ENCODE measurements at regions not wholly inside any gene's neighbourhood (a gene's known extent, or its start where the extent isn't known, plus 50 kb on each side); places are given as distances from the start of the nearest gene placed in this dataset.
"Not testable (repeated sequence)": the region's sequence is repeated elsewhere in the genome, so short reads cannot be mapped to it uniquely, and the experiment has no call there.

GRCh38 chr4:147292604-147293313 lies 188.1 kb upstream of the EDNRA start:
- not testable (repeated sequence) for H3K27ac ChIP-seq (ENCODE audit: low read length); H3K4me2 ChIP-seq (ENCODE audit: low read depth, low read length, poor library complexity, severe bottlenecking); H3K9me2 ChIP-seq (replicated peaks; ENCODE audit: insufficient read depth, low read length); H3K9ac ChIP-seq (ENCODE audit: low read length); H4K20me1 ChIP-seq (ENCODE audit: insufficient read depth, low read depth, low read length); DNase-seq; H3K9me3 ChIP-seq (ENCODE audit: low read length); H2AFZ ChIP-seq (ENCODE audit: low read length); H3K36me3 ChIP-seq (ENCODE audit: insufficient read depth, low read length); H3K4me3 ChIP-seq (ENCODE audit: low read length); H3K79me2 ChIP-seq (ENCODE audit: low read length); H3K4me1 ChIP-seq (ENCODE audit: low read length); H3K27me3 ChIP-seq (ENCODE audit: low read length)

- not testable (repeated sequence) for H3K79me2 ChIP-seq (ENCODE audit: low read length); H4K20me1 ChIP-seq (ENCODE audit: insufficient read depth, low read depth, low read length); H3K9me2 ChIP-seq (replicated peaks; ENCODE audit: insufficient read depth, low read length); H3K9me3 ChIP-seq (ENCODE audit: low read length); H2AFZ ChIP-seq (ENCODE audit: low read length); H3K4me1 ChIP-seq (ENCODE audit: low read length); H3K4me3 ChIP-seq (ENCODE audit: low read length); H3K4me2 ChIP-seq (ENCODE audit: low read depth, low read length, poor library complexity, severe bottlenecking); H3K27me3 ChIP-seq (ENCODE audit: low read length); H3K9ac ChIP-seq (ENCODE audit: low read length); H3K27ac ChIP-seq (ENCODE audit: low read length); DNase-seq; H3K36me3 ChIP-seq (ENCODE audit: insufficient read depth, low read length)
These were observed 187.6 kb upstream of the EDNRA start for GRCh38 chr4:147293314-147293677.

- no peak for DNase-seq
- Histone ChIP-seq H3K79me2 (ENCODE audit: low read length) (no peaks in the 10 kb centered on the region), H3K4me3 (ENCODE audit: low read length) (no peak overlapping the region), H3K36me3 (ENCODE audit: insufficient read depth, low read length) (no peaks in the 10 kb centered on the region), H3K4me2 (ENCODE audit: low read depth, low read length, poor library complexity, severe bottlenecking) (no peak overlapping the region), H3K9me2 (replicated peaks; ENCODE audit: insufficient read depth, low read length) (no peaks in the 10 kb centered on the region), H3K27me3 (ENCODE audit: low read length) (peaks cover 3% of the 10 kb centered on the region; the same call in 1 of the 2 replicates), H4K20me1 (ENCODE audit: insufficient read depth, low read depth, low read length) (no peaks in the 10 kb centered on the region), H3K9me3 (ENCODE audit: low read length) (no peaks in the 10 kb centered on the region), H3K9ac (ENCODE audit: low read length) (no peak overlapping the region), H2AFZ (ENCODE audit: low read length) (no peak overlapping the region), H3K4me1 (ENCODE audit: low read length) (no peaks in the 10 kb centered on the region), H3K27ac (ENCODE audit: low read length) (no peak overlapping the region)
These were observed 181.7 kb upstream of the EDNRA start for GRCh38 chr4:147299205-147299604.

GRCh38 chr4:147303174-147303872 lies 177.6 kb upstream of the EDNRA start:
- no peaks in the 10 kb centered on the region for H3K36me3 ChIP-seq (ENCODE audit: insufficient read depth, low read length)
- H3K27ac ChIP-seq (ENCODE audit: low read length), result no peak overlapping the region
- peak; percentile 10 for DNase-seq
- H3K4me3 ChIP-seq (ENCODE audit: low read length), result no peak overlapping the region
- no peaks in the 10 kb centered on the region for H3K9me2 ChIP-seq (replicated peaks; ENCODE audit: insufficient read depth, low read length)
- H3K9ac ChIP-seq (ENCODE audit: low read length), result no peak overlapping the region
- no peaks in the 10 kb centered on the region for H4K20me1 ChIP-seq (ENCODE audit: insufficient read depth, low read depth, low read length)
- H2AFZ ChIP-seq (ENCODE audit: low read length), result no peak overlapping the region
- no peaks in the 10 kb centered on the region for H3K4me1 ChIP-seq (ENCODE audit: low read length)
- H3K4me2 ChIP-seq (ENCODE audit: low read depth, low read length, poor library complexity, severe bottlenecking), result no peak overlapping the region
- H3K9me3 ChIP-seq (ENCODE audit: low read length), result no peaks in the 10 kb centered on the region
- H3K27me3 ChIP-seq (ENCODE audit: low read length), result peaks cover 3% of the 10 kb centered on the region; the same call in 1 of the 2 replicates
- no peaks in the 10 kb centered on the region for H3K79me2 ChIP-seq (ENCODE audit: low read length)

GRCh38 chr4:147303873-147304229 lies 177.0 kb upstream of the EDNRA start:
- Histone ChIP-seq H3K36me3 (ENCODE audit: insufficient read depth, low read length) (no peaks in the 10 kb centered on the region), H3K9ac (ENCODE audit: low read length) (no peak overlapping the region), H3K27ac (ENCODE audit: low read length) (no peak overlapping the region), H4K20me1 (ENCODE audit: insufficient read depth, low read depth, low read length) (no peaks in the 10 kb centered on the region), H3K79me2 (ENCODE audit: low read length) (no peaks in the 10 kb centered on the region), H3K4me3 (ENCODE audit: low read length) (no peak overlapping the region), H3K4me2 (ENCODE audit: low read depth, low read length, poor library complexity, severe bottlenecking) (no peak overlapping the region), H3K9me3 (ENCODE audit: low read length) (no peaks in the 10 kb centered on the region), H3K27me3 (ENCODE audit: low read length) (peaks cover 3% of the 10 kb centered on the region; the same call in 1 of the 2 replicates), H3K4me1 (ENCODE audit: low read length) (no peaks in the 10 kb centered on the region), H2AFZ (ENCODE audit: low read length) (no peak overlapping the region), H3K9me2 (replicated peaks; ENCODE audit: insufficient read depth, low read length) (no peaks in the 10 kb centered on the region)
- DNase-seq, result no peak

GRCh38 chr4:147307896-147308674 lies 172.8 kb upstream of the EDNRA start:
- no peaks in the 10 kb centered on the region for H3K36me3 ChIP-seq (ENCODE audit: insufficient read depth, low read length)
- no peak overlapping the region for H3K4me2 ChIP-seq (ENCODE audit: low read depth, low read length, poor library complexity, severe bottlenecking)
- no peak for DNase-seq
- no peak overlapping the region for H3K4me3 ChIP-seq (ENCODE audit: low read length)
- H3K79me2 ChIP-seq (ENCODE audit: low read length), result no peaks in the 10 kb centered on the region
- no peaks in the 10 kb centered on the region for H3K27me3 ChIP-seq (ENCODE audit: low read length)
- H4K20me1 ChIP-seq (ENCODE audit: insufficient read depth, low read depth, low read length), result no peaks in the 10 kb centered on the region
- no peaks in the 10 kb centered on the region for H3K9me2 ChIP-seq (replicated peaks; ENCODE audit: insufficient read depth, low read length)
- no peak overlapping the region for H3K9ac ChIP-seq (ENCODE audit: low read length)
- no peak overlapping the region for H3K27ac ChIP-seq (ENCODE audit: low read length)
- no peaks in the 10 kb centered on the region for H3K4me1 ChIP-seq (ENCODE audit: low read length)
- no peak overlapping the region for H2AFZ ChIP-seq (ENCODE audit: low read length)
- H3K9me3 ChIP-seq (ENCODE audit: low read length), result no peaks in the 10 kb centered on the region

GRCh38 chr4:147309434-147309833 lies 171.5 kb upstream of the EDNRA start:
- no peaks in the 10 kb centered on the region for H3K4me1 ChIP-seq (ENCODE audit: low read length)
- no peaks in the 10 kb centered on the region for H4K20me1 ChIP-seq (ENCODE audit: insufficient read depth, low read depth, low read length)
- no peaks in the 10 kb centered on the region for H3K27me3 ChIP-seq (ENCODE audit: low read length)
- H3K4me3 ChIP-seq (ENCODE audit: low read length), result no peak overlapping the region
- no peak for DNase-seq
- no peaks in the 10 kb centered on the region for H3K36me3 ChIP-seq (ENCODE audit: insufficient read depth, low read length)
- H3K9me3 ChIP-seq (ENCODE audit: low read length), result no peaks in the 10 kb centered on the region
- H3K27ac ChIP-seq (ENCODE audit: low read length), result no peak overlapping the region
- H2AFZ ChIP-seq (ENCODE audit: low read length), result no peak overlapping the region
- H3K79me2 ChIP-seq (ENCODE audit: low read length), result no peaks in the 10 kb centered on the region
- no peaks in the 10 kb centered on the region for H3K9me2 ChIP-seq (replicated peaks; ENCODE audit: insufficient read depth, low read length)
- H3K4me2 ChIP-seq (ENCODE audit: low read depth, low read length, poor library complexity, severe bottlenecking), result no peak overlapping the region
- H3K9ac ChIP-seq (ENCODE audit: low read length), result no peak overlapping the region

- DNase-seq, result no peak
- H4K20me1 ChIP-seq (ENCODE audit: insufficient read depth, low read depth, low read length), result no peaks in the 10 kb centered on the region
- no peaks in the 10 kb centered on the region for H3K4me1 ChIP-seq (ENCODE audit: low read length)
- no peaks in the 10 kb centered on the region for H3K36me3 ChIP-seq (ENCODE audit: insufficient read depth, low read length)
- H3K79me2 ChIP-seq (ENCODE audit: low read length), result no peaks in the 10 kb centered on the region
- no peaks in the 10 kb centered on the region for H3K27me3 ChIP-seq (ENCODE audit: low read length)
- H3K27ac ChIP-seq (ENCODE audit: low read length), result no peak overlapping the region
- H2AFZ ChIP-seq (ENCODE audit: low read length), result no peak overlapping the region
- H3K4me2 ChIP-seq (ENCODE audit: low read depth, low read length, poor library complexity, severe bottlenecking), result no peak overlapping the region
- H3K9ac ChIP-seq (ENCODE audit: low read length), result no peak overlapping the region
- H3K4me3 ChIP-seq (ENCODE audit: low read length), result no peak overlapping the region
- H3K9me3 ChIP-seq (ENCODE audit: low read length), result no peaks in the 10 kb centered on the region
- no peaks in the 10 kb centered on the region for H3K9me2 ChIP-seq (replicated peaks; ENCODE audit: insufficient read depth, low read length)
These were observed 170.6 kb upstream of the EDNRA start for GRCh38 chr4:147310312-147310711.
